ENCODE measurements at regions not wholly inside any gene's neighbourhood (a gene's known extent, or its start where the extent isn't known, plus 50 kb on each side); places are given as distances from the start of the nearest gene placed in this dataset.

DNA sequence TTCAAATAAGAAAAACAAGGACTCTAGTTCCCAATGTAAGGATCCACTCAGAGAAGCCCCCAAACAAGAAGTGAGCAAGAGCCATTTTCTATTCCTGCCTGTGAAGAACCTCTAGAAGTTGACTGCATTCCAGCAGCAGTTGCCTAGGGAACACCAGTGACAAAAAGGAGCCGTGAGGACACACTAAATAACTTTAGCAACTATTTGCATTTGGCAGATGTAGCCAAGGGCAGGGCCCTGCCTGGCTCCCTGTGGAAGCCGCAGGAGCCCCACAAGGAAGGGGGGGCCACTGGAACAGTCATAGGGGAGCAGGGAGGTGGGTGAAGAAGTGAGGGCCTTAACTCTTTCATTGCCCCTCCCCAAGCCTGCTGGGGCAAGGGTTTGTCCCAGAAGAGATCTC lies 470.2 kb upstream of the PROK2 start:
- H3K4me3 ChIP-seq (replicated peaks; ENCODE audit: low read depth, low read length), result no peak overlapping the region
- TF ChIP-seq, protein P1, sequence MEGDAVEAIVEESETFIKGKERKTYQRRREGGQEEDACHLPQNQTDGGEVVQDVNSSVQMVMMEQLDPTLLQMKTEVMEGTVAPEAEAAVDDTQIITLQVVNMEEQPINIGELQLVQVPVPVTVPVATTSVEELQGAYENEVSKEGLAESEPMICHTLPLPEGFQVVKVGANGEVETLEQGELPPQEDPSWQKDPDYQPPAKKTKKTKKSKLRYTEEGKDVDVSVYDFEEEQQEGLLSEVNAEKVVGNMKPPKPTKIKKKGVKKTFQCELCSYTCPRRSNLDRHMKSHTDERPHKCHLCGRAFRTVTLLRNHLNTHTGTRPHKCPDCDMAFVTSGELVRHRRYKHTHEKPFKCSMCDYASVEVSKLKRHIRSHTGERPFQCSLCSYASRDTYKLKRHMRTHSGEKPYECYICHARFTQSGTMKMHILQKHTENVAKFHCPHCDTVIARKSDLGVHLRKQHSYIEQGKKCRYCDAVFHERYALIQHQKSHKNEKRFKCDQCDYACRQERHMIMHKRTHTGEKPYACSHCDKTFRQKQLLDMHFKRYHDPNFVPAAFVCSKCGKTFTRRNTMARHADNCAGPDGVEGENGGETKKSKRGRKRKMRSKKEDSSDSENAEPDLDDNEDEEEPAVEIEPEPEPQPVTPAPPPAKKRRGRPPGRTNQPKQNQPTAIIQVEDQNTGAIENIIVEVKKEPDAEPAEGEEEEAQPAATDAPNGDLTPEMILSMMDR (IDR thresholded peaks at IDR 0.05; ENCODE audit: low read length, missing control alignments), result no peak
- no peak for DNase-seq (ENCODE audit: low read depth)

DNA sequence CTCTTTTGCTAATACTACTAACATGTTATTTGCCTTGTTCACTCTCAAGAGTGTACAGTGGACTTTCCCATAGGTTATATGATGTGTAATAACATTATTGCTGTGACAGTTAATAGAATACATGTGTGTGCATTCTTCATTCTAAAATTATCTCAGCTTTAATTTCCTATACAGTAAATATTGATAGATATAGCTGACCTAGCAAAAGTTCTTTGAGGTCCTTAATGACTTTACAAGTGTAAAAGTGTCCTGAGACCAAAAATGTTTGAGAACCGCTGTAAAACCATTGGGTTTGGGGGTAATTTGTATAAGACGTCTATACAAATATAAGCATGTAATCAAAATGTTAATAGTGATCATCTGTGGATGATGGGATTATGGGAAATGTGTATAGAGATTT lies 469.5 kb upstream of the PROK2 start:
- TF ChIP-seq, protein P1 (IDR thresholded peaks at IDR 0.05; ENCODE audit: low read length, missing control alignments), result no peak
- H3K4me3 ChIP-seq (replicated peaks; ENCODE audit: low read depth, low read length), result no peak overlapping the region
- DNase-seq (ENCODE audit: low read depth), result no peak

DNA sequence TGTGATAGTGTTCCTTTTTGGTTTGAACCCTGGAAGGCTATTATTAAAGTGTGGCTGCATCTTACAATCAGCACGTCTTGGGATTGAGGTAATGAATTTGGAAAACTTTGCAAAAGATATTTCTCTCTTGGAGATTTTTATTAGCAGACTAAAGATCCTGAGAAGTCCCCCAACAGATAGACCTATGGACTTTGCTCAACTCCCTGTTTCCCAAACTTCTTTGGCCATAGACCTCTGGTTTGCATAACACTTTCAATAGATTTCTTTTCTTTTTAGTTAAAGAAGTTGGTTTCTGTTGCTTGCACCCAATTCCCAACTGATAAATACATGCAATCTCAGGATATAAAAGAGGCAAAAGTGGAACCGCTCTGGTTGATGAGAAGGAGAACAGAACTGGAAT lies 465.8 kb upstream of the PROK2 start:
- H3K4me3 ChIP-seq (replicated peaks; ENCODE audit: low read depth, low read length), result no peak overlapping the region
- DNase-seq (ENCODE audit: low read depth), result no peak
- TF ChIP-seq, protein P1 (IDR thresholded peaks at IDR 0.05; ENCODE audit: low read length, missing control alignments), result no peak

DNA sequence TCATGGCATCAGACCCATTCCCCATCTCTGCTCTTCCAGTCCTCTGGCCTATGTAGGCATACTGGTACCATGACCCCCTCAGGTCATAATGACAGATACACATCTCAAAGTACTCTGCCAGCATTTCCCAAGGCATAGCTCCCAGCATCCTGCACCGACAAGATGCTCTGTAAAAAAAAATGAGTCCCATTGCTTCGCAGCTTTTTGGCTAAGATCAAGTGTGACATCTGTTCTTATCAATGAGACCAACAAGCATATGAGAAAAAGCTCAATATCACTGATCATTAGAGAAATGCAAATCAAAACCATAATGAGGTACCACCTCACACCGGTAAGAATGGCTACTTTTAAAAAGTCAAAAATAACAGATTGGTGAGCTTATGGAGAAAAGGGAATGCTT lies 463.9 kb upstream of the PROK2 start:
- H3K4me3 ChIP-seq (replicated peaks; ENCODE audit: low read depth, low read length), result no peak overlapping the region
- TF ChIP-seq, protein P1 (IDR thresholded peaks at IDR 0.05; ENCODE audit: low read length, missing control alignments), result no peak
- DNase-seq (ENCODE audit: low read depth), result no peak

DNA sequence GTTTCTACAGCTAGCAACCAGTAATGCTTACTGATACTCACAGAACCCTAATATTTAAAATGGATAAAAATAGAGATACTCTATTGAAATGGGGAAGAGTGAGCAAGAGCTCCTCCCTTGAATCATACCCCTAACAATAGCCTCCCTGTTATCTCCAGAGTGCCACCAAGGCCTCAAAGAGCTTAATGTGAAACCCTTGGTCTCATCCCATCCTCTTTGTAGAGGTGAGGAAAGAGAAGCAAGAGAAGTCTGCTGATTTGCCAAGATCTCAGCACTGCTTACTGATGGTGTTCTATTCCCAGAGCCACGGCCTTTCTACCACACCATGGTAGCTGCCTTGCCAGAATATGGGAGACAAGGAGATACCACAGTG lies 463.4 kb upstream of the PROK2 start:
- TF ChIP-seq, protein P1 (IDR thresholded peaks at IDR 0.05; ENCODE audit: low read length, missing control alignments), result no peak
- DNase-seq (ENCODE audit: low read depth), result no peak
- H3K4me3 ChIP-seq (replicated peaks; ENCODE audit: low read depth, low read length), result no peak overlapping the region

DNA sequence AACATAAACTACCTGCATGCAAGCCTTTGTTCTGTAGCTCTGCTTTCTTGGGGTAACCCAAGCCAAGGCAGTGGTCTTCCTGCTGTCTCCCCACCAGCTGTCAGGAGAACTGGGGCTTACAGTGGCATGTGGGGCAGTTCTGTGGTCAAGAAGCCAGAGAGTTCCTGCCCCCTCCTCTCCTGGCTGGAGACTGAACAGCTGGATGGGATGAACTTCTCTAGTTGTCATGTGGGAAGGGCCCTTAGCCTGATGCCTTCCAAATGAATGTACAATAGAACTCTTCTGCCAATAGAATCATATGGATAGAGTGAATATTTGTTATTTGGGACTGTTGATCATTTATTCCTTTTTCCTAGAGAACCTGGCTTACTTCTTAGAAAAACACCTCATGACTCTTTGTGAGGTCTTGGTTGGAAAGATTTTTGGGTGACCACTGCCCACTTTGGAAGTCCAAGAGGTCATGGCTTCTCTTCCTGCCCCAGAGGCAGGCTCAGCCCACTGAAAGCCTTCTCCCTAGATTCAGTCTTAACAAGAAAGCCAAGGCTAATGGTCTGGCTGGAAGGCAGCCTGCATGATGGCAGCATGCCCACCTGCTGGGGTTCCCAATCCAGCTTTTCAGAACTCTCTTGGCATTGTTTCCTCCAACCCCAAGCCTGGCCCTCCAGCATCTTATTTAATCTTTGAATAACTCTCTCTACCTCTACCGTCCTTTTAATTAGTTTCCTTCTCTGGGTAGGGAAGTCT lies 462.9 kb upstream of the PROK2 start:
- H3K4me3 ChIP-seq (replicated peaks; ENCODE audit: low read depth, low read length), result no peak overlapping the region
- DNase-seq (ENCODE audit: low read depth), result no peak
- TF ChIP-seq, protein P1 (IDR thresholded peaks at IDR 0.05; ENCODE audit: low read length, missing control alignments), result no peak

DNA sequence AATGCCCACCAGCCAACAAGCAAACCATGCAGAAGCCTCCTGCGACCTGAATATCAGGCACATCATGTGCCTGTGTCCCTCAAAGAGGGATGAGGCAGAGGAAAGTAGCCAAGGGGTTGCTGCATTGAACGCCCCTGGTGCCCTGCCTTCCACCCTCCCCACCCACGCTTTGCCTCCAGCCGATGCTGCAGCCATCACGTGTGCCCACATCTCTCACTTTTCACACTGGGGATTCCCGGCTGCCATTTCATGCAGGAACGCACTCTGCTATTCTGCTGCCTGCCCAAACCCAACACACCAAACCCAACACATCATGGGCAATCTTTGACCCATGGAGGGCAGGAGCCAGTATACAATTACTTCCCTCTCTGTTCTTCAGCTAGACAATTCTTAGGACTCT lies 462.2 kb upstream of the PROK2 start:
- no peak for DNase-seq (ENCODE audit: low read depth)
- TF ChIP-seq, protein P1 (IDR thresholded peaks at IDR 0.05; ENCODE audit: low read length, missing control alignments), result no peak
- no peak overlapping the region for H3K4me3 ChIP-seq (replicated peaks; ENCODE audit: low read depth, low read length)

All from fibroblast of pulmonary artery (primary cell).